ENCODE measurements at regions not wholly inside any gene's neighbourhood (a gene's known extent, or its start where the extent isn't known, plus 50 kb on each side); places are given as distances from the start of the nearest gene placed in this dataset.
"Not testable (repeated sequence)": the region's sequence is repeated elsewhere in the genome, so short reads cannot be mapped to it uniquely, and the experiment has no call there.

DNA sequence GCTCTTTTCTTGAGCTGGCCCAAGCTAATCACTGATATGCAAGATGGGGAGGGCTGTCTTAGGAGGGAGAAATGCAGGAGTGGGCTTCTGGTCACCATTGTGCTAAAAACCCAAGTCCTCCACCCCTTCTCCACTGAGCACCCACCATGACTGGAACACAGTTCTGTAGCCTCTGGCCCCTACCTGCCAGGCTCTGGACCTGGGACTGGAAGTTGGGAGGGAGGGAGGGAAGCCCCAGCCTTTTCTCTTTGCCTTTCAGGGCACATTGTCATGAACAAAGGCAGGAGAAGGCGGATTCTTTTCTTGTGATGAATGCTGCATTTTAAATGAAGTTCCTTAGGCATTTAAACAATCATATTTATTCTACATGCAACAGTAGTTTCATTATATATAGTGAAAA lies 559.1 kb upstream of the TRPC7 start:
- no peak for DNase-seq (ENCODE audit: low read depth)

DNA sequence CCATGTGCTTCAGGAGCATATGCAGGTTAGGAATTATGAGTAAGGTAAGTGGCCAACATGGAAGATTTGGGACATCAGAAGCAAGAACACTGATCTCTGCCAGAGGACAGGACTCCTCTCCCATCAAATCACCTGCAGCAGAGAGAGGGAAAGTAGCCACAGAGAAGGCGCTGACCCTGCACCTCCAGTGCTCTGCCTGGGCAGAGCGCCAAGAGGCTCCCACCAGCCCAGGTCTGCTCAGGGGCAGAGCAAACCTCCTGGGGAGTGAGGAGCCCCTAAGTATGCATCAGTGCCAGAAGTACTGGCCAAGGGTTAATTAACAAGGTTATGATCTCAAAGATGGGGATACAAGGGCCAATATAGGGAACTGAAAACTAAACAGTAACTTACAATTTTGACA lies 545.3 kb upstream of the TRPC7 start:
- DNase-seq (ENCODE audit: low read depth): no peak

DNA sequence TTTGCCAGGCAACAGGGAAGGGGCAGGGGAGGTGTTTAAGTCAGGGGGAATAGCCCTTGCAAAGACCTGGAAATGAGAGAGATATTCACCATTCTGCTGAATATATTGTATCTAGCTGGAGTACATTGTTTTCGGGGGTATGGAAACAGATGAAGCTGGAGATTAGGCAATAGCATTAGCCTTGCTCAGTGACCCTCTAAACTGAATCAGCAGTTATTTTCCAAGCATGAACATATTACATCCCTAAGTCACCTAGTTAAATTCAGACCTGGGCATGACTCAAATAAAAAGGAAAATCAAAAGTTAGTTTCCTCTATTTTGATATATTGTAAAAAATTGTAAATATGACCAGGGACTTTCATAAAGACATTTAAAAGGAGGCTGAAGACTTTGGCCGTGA lies 544.6 kb upstream of the TRPC7 start:
- no peak for DNase-seq (ENCODE audit: low read depth)

DNA sequence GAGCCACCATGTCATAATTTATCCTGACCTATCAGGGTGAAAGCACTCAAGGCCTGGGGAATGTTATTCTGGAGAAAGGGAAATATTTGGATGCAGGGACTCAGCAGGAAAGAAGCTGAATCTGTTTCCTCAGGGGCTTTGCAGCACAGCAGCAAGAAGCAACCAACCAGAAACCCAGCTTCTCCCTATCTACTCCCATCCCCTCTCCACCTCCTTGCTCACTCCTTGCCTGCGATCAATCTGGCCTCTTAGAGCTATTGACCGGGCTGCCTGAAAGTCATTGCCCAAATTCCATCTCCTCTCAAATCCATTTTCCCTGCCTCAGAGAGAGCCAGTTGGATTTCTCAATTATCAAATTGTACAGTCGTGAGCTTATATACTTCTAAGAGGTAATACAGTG lies 542.0 kb upstream of the TRPC7 start:
- DNase-seq (ENCODE audit: low read depth): no peak

DNA sequence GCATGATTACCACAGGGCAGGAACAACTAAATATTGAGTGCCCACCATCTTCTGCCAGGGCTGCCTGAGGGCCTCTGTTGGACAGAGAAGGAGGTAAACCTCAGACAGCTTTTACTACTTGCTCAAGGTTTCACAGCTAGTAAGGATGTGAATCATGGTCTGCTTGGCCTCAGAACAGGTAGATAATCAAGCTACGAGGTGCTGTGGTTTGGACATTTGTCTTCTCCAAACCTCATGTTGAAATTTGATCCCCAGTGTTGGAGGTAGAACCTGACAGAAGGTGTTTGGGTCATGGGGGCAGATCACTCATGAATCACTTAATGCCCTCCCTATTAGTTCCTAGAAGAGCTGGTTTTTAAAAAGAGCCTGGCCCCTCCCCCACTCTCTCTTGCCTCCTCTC lies 541.2 kb upstream of the TRPC7 start:
- DNase-seq (ENCODE audit: low read depth): peak; percentile 13

DNA sequence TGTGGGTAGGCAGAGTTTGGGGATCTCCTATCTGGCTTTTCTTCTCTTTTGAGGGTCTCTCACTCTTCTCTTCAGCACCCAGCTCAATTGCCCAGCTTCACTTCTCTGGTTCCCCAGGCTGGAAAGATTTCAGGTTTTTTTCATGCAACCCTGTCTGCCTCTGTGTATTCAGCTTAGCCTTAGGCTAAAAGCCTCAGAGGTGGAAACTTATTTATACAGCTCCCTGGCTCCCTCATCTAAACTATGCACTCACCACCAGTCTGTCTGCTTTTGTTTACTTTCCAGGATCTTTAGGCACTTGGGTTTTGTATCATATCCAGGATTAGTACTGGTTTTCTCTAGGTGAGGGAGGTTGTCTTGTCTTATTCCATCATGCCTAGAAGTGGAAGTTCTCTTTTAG lies 540.2 kb upstream of the TRPC7 start:
- no peak for DNase-seq (ENCODE audit: low read depth)

DNA sequence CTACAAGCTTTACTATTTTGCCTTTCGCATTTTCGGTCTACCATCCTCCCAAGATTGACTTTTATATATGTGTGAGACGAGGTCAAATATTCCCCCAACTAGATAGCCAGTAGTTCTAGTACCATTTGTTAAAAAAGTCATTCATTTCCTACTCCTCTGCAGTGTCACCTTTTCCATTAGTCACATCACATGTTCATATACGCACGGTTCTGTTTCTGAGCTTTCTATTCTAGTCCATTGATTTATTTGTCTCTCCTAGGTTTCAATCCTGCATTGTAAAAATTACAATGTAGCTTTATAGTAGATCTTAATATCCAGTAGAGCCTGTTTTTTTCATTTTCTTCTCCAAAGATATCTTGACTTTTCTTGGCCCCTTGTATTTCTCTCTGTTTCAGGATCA lies 528.7 kb upstream of the TRPC7 start:
- no peak for DNase-seq (ENCODE audit: low read depth)

DNA sequence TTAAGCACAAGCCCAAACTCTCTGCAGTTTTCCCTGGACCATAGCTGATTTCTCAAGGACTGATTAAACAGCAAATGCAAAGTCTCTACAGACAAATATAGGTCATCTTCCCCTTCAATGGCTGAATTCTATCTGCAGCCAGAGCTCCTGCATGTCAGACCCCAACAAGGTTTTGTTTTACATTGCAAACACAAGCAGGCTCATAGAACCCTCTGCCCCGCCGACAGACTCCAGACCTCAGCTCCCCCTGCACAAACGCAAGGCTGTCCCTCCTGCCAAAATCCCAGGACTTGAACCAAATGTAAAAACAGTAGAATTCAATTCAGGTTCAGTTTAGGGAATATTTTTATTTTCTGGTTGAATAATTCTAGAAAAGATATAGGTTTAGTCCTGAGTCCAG lies 526.7 kb upstream of the TRPC7 start:
- no peak for DNase-seq (ENCODE audit: low read depth)

DNA sequence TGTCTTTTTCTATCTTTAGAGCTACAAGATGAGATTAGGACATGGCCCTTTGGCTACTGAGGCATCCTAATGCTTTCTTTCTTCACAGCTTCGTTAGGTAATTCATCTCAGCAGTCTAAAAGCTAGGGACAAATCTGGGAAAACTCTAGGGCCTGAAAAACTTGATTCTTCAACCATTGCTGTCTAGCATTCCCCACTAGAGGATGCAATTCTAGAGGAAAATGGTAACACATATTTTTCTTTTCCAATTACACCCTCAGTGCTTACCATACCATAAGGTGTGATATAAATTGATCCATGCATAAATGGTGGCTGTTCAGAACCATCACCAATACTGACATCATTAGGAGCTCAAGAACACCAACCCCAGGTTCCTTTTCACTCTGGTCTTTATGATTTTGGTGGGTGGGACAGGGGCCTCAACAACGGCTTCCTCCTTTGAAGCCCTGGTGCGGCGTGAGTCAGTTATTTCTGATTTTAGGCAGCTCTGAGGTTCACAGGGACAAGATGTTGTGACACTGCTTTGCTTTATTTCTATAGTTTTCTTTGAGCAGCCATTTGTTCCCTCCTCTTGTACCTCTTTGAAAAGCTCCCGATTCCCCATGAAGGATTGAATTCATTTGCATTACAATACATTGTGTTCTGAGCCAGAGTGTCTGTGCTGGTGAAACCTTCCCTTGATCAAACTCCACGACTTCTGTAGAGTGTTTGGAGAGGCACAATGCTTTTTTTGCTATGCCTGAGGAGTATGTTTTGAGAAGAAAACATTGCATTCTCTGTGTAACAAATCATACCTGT lies 526.0 kb upstream of the TRPC7 start:
- no peak for DNase-seq (ENCODE audit: low read depth)

DNA sequence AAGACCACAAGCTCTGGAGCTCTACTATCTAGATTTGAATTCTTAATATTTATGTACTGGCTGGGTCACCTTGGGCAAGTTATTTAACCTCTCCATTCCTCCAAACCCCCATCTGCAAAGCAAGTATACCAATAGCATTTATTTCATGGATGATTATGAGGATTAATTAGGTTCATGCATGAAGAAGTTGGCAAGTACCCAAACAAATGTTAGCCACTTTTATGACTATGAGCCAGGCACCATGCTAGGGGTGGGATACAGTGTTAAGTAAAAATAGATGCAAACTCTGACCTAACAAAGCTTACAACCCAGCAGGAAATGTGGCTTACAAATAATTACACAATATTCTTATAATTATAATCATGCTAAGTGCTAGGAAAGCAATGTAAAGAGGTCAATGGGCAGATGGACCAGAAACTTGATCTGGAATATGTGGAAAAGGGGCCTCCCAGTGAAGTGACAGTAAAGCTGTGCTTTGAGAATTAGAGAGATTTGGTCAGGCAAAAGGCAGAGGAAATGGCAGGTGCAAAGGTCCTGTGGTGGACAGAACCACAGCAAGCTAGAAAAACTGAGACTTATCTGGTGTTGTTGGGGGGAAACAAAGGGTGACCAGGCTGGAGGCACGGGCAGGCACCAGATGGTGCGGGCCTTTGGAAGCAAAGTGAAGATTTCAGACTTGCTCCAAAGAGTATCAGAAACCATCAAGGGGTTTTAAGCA lies 525.2 kb upstream of the TRPC7 start:
- DNase-seq (ENCODE audit: low read depth): no peak

DNA sequence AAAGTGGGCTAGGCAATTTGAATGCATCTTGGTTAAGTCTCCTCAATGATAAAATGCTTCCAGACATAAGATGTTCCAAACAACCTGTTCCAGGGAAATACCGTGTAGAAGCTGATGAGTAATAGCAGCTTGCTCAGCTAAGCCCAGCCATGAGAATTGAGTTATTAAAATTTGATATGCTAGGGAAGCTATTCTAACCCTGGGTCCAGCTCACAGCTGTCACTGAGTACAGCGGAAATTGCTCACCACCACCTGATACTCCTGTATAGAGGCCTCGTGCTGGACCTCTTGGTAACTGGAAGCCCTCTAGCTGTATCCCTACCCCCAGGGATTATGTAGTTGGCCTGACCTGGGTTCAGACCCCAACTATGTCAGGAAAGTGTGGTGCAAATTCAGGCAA lies 521.3 kb upstream of the TRPC7 start:
- peak; percentile 90 for DNase-seq (ENCODE audit: low read depth)

DNA sequence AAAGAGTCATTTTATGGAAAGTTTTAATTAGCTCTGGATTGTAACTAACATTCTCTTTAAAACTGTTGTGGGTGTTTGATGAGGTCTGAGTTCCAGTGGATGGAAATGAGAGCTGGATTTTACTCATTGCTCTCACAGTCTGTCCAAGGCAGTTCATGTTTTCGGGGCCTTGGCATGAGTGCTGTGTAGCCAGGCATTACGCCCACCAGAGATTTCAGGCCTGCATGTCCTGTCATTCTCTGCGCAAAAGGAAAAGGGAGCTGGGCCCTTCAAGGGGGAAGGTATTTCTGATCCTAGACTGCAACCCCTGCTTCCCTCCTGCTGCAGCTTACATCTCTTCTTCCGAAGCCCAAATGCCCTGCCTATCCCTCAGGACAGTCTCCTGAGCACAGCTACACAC lies 499.6 kb upstream of the TRPC7 start:
- DNase-seq (ENCODE audit: low read depth): no peak

DNA sequence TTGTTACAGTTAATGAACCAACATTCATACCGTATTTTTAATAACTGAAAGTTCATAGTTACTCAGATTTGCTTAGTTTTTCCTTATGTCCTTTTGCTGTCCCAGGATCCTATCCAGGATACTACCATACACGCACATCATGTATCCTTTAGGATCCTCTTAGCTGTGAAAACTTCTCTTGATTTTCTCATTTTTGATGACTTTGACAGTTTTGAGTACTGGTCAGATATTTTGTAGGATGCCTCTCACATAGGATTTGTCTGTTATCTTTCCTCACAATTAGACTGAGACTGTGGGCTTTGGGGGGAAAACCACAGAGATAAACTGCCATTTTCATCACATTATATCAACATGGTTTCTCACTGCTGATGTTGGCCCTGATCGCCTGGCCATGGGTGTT lies 491.3 kb upstream of the TRPC7 start:
- DNase-seq (ENCODE audit: low read depth): no peak

DNA sequence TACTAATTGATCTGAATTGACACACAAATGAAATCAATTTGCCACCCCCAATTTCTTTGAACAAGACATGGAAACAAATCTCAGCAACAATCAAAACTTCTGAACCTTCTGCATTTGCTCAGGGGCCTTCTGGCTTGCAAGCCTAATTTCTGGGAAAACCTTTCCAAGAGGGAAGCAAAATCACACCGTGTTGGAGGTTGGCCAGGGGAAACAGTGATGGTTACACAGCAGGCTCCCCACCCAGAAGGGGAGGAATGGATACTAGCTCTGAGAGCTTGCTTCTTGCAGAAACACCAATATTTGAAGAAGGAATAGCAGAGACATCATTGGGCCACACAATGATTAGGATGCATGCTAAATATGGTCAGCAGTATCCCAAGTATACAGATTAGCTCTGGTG lies 488.6 kb upstream of the TRPC7 start:
- DNase-seq (ENCODE audit: low read depth): no peak

DNA sequence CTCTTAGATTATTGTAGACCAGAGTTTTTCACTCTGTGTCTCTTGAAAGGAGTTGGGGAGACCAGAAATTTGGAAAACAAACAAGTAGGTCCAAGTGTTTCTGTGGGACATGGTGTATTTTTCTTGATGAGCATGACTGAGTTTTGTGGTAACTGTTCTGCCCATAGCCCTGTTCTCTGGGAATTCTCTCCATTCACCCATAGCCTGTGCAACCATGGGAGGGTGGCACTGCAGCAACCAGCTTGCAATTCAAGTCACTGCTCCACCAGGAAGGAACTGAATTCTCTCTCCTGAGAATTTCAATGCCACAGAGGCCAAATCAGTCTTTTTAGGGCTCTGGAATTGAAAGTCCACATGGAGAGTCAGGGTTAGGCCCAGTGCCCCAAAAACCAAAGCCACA lies 475.3 kb upstream of the TRPC7 start:
- DNase-seq (ENCODE audit: low read depth): no peak

DNA sequence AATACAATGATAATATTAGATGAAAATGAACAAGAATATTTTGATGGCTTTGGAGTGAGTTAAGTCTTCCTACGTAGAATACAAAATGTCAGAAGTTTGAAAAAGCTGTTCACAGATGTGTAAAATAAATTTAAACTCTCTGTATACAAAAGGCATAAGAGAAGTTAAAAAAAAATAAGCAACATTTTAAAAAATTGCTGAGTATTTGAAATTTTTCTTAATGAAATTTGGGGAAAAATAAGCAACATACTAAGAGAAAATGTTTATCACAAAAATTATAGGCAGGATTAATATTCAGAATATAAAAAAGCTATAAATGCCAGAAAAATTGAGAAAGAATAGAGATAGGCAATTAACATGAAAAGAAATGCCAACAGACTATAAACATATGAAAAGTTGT lies 470.7 kb upstream of the TRPC7 start:
- no peak for DNase-seq (ENCODE audit: low read depth)

DNA sequence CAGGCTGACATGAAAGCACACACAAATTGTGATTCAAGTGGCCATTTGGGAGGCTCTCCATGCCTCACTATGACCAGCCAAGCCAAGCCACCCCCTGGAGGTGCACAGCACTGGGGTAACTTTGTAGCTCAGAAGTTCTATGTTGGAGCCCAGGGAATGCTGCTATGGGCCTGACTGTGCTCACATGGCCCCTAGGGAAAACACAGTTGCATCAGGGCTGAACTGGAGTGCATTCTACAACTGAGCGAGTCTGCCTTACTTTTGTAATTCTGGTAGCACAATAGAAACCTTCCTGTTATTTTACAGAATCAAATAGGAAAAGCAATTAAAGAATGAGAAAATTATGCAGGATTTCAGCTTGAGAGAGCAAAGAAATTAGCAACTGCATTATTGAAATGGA lies 455.5 kb upstream of the TRPC7 start:
- DNase-seq (ENCODE audit: low read depth): no peak

DNA sequence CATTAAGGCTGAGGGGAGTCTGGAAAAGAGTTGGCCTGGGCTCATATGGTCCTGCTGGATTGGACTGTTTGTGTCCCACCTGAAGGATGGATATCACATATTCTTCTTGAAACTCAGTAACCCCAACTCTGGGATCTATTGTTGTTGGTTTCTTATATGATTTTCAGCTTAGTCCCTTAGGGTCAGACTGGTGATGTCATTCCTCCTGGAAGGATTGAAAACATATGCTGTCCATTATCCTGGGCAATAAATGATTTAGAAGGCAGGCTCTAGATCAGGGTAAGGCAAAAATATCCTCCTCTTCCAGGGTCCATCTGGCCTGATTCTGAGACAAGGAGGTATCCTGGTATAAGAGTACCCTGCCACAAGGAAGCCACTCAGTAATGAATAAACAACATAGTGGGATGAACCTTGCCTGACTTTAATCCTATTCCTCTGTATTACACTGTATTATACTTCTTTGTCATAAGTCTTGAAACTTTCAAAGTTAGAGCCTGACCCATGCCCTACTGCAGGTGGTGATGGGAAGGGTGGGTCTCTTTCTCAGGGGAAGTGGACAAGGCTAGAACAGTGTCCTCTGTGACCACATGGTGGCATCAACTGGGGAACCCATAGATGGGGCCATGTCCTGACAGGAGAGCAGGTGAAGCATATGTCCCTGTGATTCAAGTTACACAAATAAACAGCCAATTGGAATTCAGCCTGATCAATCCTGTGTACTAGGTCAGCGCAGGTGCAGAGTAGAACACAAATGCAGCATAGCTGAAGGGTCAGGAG lies 454.4 kb upstream of the TRPC7 start:
- no peak for DNase-seq (ENCODE audit: low read depth)

DNA sequence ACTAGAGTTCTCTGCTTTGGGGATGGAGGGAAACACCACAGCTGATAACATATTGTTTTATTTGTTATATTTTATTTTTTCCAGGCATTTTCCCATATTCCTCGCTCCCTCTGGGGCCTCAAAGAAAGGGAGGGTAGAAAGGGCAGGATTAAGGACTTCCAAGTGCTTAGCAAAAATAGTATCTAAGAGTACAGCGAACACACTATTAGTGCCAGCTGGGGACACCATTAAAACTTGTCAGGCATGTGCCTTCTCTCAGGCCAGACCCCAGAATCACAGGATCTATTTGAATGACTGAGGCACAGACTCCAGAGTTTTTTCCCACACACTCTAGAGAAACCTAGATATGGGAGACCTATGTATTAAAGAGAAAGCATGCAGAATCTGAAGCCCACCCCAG lies 451.0 kb upstream of the TRPC7 start:
- no peak for DNase-seq (ENCODE audit: low read depth)

DNA sequence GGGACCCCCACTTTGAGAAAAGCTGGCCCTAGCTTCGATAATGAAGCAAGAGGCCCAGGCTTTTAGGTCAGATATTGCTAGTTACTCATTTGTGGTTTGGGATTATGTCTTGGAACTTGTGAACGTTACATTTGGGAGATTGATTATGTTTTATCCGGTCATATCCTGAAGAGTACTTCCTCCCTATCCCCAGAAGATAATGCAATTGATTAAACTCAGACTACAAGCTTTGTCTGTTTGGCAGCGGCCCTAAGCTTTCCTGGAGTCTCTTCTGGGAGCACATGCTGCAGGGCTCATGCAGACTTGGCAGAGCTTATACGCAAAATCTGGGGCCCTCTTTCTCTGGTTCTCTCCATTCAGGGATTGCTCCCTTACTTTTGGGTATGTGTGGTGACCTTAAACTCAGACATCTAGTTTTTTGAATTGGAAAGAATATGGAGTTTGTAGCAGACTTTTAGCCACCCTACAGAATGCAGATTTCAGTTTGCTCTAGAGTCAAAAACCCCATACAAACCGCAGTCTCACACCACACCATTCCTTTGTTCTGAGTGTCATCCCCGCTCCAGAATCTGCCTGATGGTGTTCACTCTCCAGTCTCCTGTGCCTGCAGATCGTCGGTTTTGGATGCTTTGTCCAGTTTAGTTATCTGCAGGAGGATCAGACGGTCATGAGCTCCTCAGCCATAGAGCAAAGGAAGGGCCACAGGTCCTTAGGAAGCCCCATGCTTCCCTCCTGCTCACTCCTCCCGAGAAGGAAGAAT lies 449.5 kb upstream of the TRPC7 start:
- DNase-seq (ENCODE audit: low read depth): peak; percentile 62

DNA sequence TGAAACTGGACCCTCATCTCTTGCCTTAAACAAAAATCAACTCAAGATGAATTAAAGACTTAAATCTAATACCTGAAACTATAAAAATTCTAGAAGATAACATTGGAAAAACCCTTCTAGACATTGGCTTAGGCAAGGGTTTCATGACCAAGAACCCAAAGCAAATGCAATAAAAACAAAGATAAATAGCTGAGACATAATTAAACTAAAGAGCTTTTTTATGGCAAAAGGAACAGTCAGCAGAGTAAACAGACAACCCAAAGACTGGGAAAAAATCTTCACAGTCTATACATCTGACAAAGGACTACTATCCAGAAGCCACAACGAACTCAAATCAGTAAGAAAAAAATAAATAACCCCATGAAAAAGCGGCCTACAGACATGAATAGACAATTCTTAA lies 446.9 kb upstream of the TRPC7 start:
- not testable (repeated sequence) for DNase-seq (ENCODE audit: low read depth)

DNA sequence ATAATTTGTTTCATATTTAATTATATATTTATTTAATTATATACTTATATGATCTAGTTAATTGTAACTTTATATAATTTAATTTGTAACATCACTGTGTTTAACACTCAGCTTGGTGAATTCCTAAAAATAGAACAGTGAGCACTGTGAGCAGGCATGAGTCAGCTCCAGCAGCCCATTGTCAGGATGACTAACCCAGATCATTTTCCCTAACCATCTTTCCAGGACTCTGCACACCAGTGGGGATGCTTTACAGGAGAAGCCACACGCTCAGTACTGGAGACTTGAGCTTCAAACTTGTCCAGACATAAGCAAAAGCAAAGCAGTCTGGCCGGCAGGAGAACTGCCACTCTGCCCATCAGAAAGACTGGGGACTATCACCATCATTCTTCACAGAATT lies 446.2 kb upstream of the TRPC7 start:
- DNase-seq (ENCODE audit: low read depth): peak; percentile 92

Measured in HT1080 (cell line).